ENCODE measurements at regions not wholly inside any gene's neighbourhood (a gene's known extent, or its start where the extent isn't known, plus 50 kb on each side); places are given as distances from the start of the nearest gene placed in this dataset.
"Not testable (repeated sequence)": the region's sequence is repeated elsewhere in the genome, so short reads cannot be mapped to it uniquely, and the experiment has no call there.

GRCh38 chr7:114084002-114084471 lies 165.2 kb upstream of the PPP1R3A start:
- DNase-seq (ENCODE audit: low read depth) = no peak

GRCh38 chr7:114083166-114084001 lies 164.6 kb upstream of the PPP1R3A start:
- no peak for DNase-seq (ENCODE audit: low read depth)

- no peak for DNase-seq (ENCODE audit: low read depth)
Measured at GRCh38 chr7:114082642-114083165, 163.9 kb upstream of the PPP1R3A start.

GRCh38 chr7:114081606-114082425 lies 163.0 kb upstream of the PPP1R3A start:
- DNase-seq (ENCODE audit: low read depth) = peak; percentile 65

GRCh38 chr7:114077158-114077524 lies 158.3 kb upstream of the PPP1R3A start:
- DNase-seq (ENCODE audit: low read depth) = not testable (repeated sequence)

- not testable (repeated sequence) for DNase-seq (ENCODE audit: low read depth)
Measured at GRCh38 chr7:114076392-114077157, 157.8 kb upstream of the PPP1R3A start.

- DNase-seq (ENCODE audit: low read depth) = no peak
Measured at GRCh38 chr7:114073701-114074100, 154.9 kb upstream of the PPP1R3A start.

GRCh38 chr7:114070246-114070645 lies 151.4 kb upstream of the PPP1R3A start:
- DNase-seq (ENCODE audit: low read depth) = no peak

GRCh38 chr7:114062810-114063209 lies 144.0 kb upstream of the PPP1R3A start:
- no peak for DNase-seq (ENCODE audit: low read depth)

- DNase-seq (ENCODE audit: low read depth) = no peak
Measured at GRCh38 chr7:114051871-114052331, 133.1 kb upstream of the PPP1R3A start.

- DNase-seq (ENCODE audit: low read depth) = no peak
Measured at GRCh38 chr7:114050571-114050970, 131.8 kb upstream of the PPP1R3A start.

- peak; percentile 57 for DNase-seq (ENCODE audit: low read depth)
Measured at GRCh38 chr7:114048386-114049235, 129.8 kb upstream of the PPP1R3A start.

- peak; percentile 92 for DNase-seq (ENCODE audit: low read depth)
Measured at GRCh38 chr7:114047889-114048288, 129.1 kb upstream of the PPP1R3A start.

- DNase-seq (ENCODE audit: low read depth) = no peak
Measured at GRCh38 chr7:114033475-114033874, 114.7 kb upstream of the PPP1R3A start.

GRCh38 chr7:114026486-114027089 lies 107.8 kb upstream of the PPP1R3A start:
- peak; percentile 65 for DNase-seq (ENCODE audit: low read depth)

- no peak for DNase-seq (ENCODE audit: low read depth)
Measured at GRCh38 chr7:114021135-114021534, 102.3 kb upstream of the PPP1R3A start.

- no peak for DNase-seq (ENCODE audit: low read depth)
Measured at GRCh38 chr7:114008696-114009095, 89.9 kb upstream of the PPP1R3A start.

GRCh38 chr7:114007386-114007785 lies 88.6 kb upstream of the PPP1R3A start:
- no peak for DNase-seq (ENCODE audit: low read depth)

- DNase-seq (ENCODE audit: low read depth) = no peak
Measured at GRCh38 chr7:113998934-113999333, 80.1 kb upstream of the PPP1R3A start.

GRCh38 chr7:113996405-113996804 lies 77.6 kb upstream of the PPP1R3A start:
- DNase-seq (ENCODE audit: low read depth) = no peak

All from LHCN-M2 (cell line).